DMS53 treated with DMSO at 0.1 percent for 48 hours (cell line): ENCODE measurements at regions not wholly inside any gene's neighbourhood (a gene's known extent, or its start where the extent isn't known, plus 50 kb on each side); places are given as distances from the start of the nearest gene placed in this dataset.
A peak's percentile ranks its signal among the peaks of the same experiment; 100 is the strongest.
"Not testable (repeated sequence)": the region's sequence is repeated elsewhere in the genome, so short reads cannot be mapped to it uniquely, and the experiment has no call there.

Experiments used
- DNase-seq: peaks from one replicate; lab custom pipeline; 2025; ENCODE audit not compliant: unreplicated experiment; lab: John Stamatoyannopoulos, UW

- no peak for DNase-seq
Observed at GRCh38 chr9:78938821-78939220, 632.9 kb upstream of the TLE4 start.

GRCh38 chr9:78939311-78940065, 632.3 kb upstream of the TLE4 start:
- no peak for DNase-seq

GRCh38 chr9:78940121-78940855, 631.5 kb upstream of the TLE4 start:
- no peak for DNase-seq

GRCh38 chr9:78954286-78954685, 617.5 kb upstream of the TLE4 start:
- DNase-seq, result no peak

- peak; percentile 25 for DNase-seq
Observed at GRCh38 chr9:78958892-78959291, 612.9 kb upstream of the TLE4 start.

GRCh38 chr9:78962156-78962555, 609.6 kb upstream of the TLE4 start:
- no peak for DNase-seq

- no peak for DNase-seq
Observed at GRCh38 chr9:78963911-78964310, 607.9 kb upstream of the TLE4 start.

GRCh38 chr9:78967596-78968217, 604.1 kb upstream of the TLE4 start:
- DNase-seq, result no peak

GRCh38 chr9:78970375-78970774, 601.4 kb upstream of the TLE4 start:
- DNase-seq, result no peak

- no peak for DNase-seq
Observed at GRCh38 chr9:78971540-78971939, 600.2 kb upstream of the TLE4 start.

- peak; percentile 19 for DNase-seq
Observed at GRCh38 chr9:78972303-78972999, 599.3 kb upstream of the TLE4 start.

GRCh38 chr9:78973907-78974306, 597.9 kb upstream of the TLE4 start:
- peak; percentile 13 for DNase-seq

- no peak for DNase-seq
Observed at GRCh38 chr9:78982849-78983248, 588.9 kb upstream of the TLE4 start.

- no peak for DNase-seq
Observed at GRCh38 chr9:78985084-78985738, 586.6 kb upstream of the TLE4 start.

- DNase-seq, result no peak
Observed at GRCh38 chr9:78986446-78986845, 585.3 kb upstream of the TLE4 start.

- no peak for DNase-seq
Observed at GRCh38 chr9:78989031-78989658, 582.6 kb upstream of the TLE4 start.

GRCh38 chr9:78994471-78994870, 577.3 kb upstream of the TLE4 start:
- no peak for DNase-seq

GRCh38 chr9:78994974-78995373, 576.8 kb upstream of the TLE4 start:
- DNase-seq, result not testable (repeated sequence)

- DNase-seq, result no peak
Observed at GRCh38 chr9:78997296-78997695, 574.5 kb upstream of the TLE4 start.

- no peak for DNase-seq
Observed at GRCh38 chr9:79000230-79001002, 571.3 kb upstream of the TLE4 start.
